RPMI8226 (cell line): ENCODE measurements at regions not wholly inside any gene's neighbourhood (a gene's known extent, or its start where the extent isn't known, plus 50 kb on each side); places are given as distances from the start of the nearest gene placed in this dataset.

Experiments used
- DNase-seq: peaks from one replicate; pipeline ENCODE4 v3.0.0-alpha.2; 2015

- no peak for DNase-seq
Observed at GRCh38 chr17:33789658-33790057, 465.4 kb upstream of the CCL2 start.

- no peak for DNase-seq
Observed at GRCh38 chr17:33797181-33797580, 457.9 kb upstream of the CCL2 start.

GRCh38 chr17:33798308-33798707 lies 456.8 kb upstream of the CCL2 start:
- no peak for DNase-seq

- DNase-seq: no peak
Observed at GRCh38 chr17:33802349-33803198, 452.5 kb upstream of the CCL2 start.

- DNase-seq: no peak
Observed at GRCh38 chr17:33803199-33803685, 451.8 kb upstream of the CCL2 start.

GRCh38 chr17:33803686-33804085 lies 451.4 kb upstream of the CCL2 start:
- no peak for DNase-seq

- no peak for DNase-seq
Observed at GRCh38 chr17:33804401-33804800, 450.7 kb upstream of the CCL2 start.

GRCh38 chr17:33806631-33807030 lies 448.5 kb upstream of the CCL2 start:
- no peak for DNase-seq

- no peak for DNase-seq
Observed at GRCh38 chr17:33809748-33810147, 445.3 kb upstream of the CCL2 start.

GRCh38 chr17:33811004-33811760 lies 443.9 kb upstream of the CCL2 start:
- DNase-seq: no peak

- no peak for DNase-seq
Observed at GRCh38 chr17:33811984-33812577, 443.0 kb upstream of the CCL2 start.

- no peak for DNase-seq
Observed at GRCh38 chr17:33814852-33815251, 440.2 kb upstream of the CCL2 start.

- no peak for DNase-seq
Observed at GRCh38 chr17:33816036-33816435, 439.0 kb upstream of the CCL2 start.

GRCh38 chr17:33816842-33817617 lies 438.1 kb upstream of the CCL2 start:
- no peak for DNase-seq

- DNase-seq: no peak
Observed at GRCh38 chr17:33819539-33819938, 435.5 kb upstream of the CCL2 start.

GRCh38 chr17:33832262-33832661 lies 422.8 kb upstream of the CCL2 start:
- no peak for DNase-seq

GRCh38 chr17:33837281-33837680 lies 417.8 kb upstream of the CCL2 start:
- no peak for DNase-seq

- no peak for DNase-seq
Observed at GRCh38 chr17:33838281-33838680, 416.8 kb upstream of the CCL2 start.

- DNase-seq: no peak
Observed at GRCh38 chr17:33847900-33848299, 407.2 kb upstream of the CCL2 start.

- no peak for DNase-seq
Observed at GRCh38 chr17:33848433-33848832, 406.7 kb upstream of the CCL2 start.

- DNase-seq: no peak
Observed at GRCh38 chr17:33854596-33854995, 400.5 kb upstream of the CCL2 start.

- no peak for DNase-seq
Observed at GRCh38 chr17:33858121-33858520, 397.0 kb upstream of the CCL2 start.

GRCh38 chr17:33858682-33859081 lies 396.4 kb upstream of the CCL2 start:
- no peak for DNase-seq
